ENCODE measurements at regions not wholly inside any gene's neighbourhood (a gene's known extent, or its start where the extent isn't known, plus 50 kb on each side); places are given as distances from the start of the nearest gene placed in this dataset.

DNA sequence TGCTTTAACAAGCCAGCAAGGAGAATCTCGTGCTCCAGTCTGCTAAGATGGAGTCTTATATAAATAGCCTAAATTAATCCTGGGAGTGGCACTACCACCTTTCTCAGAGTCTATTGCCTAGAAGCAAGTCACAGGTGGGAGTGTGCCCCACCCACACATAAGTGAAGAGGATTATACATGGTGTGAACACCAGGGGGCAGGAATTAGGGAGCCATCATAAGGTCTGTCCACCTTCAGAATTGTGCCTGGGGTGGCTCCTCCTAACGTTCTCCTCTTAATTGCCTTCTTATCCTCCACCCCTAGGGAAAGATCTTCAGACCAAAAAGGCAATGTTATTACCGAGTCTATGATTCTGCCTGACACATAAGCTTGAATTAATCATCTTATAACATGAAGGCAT lies 276.8 kb upstream of the SESN3 start:
- TF ChIP-seq GLIS3 (CRISPR knock-in tag; IDR thresholded peaks at IDR 0.05) (no peak), ZC3H10 (CRISPR knock-in tag; IDR thresholded peaks at IDR 0.05) (no peak)
- TF ChIP-seq, protein P1, sequence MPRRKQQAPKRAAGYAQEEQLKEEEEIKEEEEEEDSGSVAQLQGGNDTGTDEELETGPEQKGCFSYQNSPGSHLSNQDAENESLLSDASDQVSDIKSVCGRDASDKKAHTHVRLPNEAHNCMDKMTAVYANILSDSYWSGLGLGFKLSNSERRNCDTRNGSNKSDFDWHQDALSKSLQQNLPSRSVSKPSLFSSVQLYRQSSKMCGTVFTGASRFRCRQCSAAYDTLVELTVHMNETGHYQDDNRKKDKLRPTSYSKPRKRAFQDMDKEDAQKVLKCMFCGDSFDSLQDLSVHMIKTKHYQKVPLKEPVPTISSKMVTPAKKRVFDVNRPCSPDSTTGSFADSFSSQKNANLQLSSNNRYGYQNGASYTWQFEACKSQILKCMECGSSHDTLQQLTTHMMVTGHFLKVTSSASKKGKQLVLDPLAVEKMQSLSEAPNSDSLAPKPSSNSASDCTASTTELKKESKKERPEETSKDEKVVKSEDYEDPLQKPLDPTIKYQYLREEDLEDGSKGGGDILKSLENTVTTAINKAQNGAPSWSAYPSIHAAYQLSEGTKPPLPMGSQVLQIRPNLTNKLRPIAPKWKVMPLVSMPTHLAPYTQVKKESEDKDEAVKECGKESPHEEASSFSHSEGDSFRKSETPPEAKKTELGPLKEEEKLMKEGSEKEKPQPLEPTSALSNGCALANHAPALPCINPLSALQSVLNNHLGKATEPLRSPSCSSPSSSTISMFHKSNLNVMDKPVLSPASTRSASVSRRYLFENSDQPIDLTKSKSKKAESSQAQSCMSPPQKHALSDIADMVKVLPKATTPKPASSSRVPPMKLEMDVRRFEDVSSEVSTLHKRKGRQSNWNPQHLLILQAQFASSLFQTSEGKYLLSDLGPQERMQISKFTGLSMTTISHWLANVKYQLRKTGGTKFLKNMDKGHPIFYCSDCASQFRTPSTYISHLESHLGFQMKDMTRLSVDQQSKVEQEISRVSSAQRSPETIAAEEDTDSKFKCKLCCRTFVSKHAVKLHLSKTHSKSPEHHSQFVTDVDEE (CRISPR knock-in tag; IDR thresholded peaks at IDR 0.05): no peak
- ATAC-seq: no peak

DNA sequence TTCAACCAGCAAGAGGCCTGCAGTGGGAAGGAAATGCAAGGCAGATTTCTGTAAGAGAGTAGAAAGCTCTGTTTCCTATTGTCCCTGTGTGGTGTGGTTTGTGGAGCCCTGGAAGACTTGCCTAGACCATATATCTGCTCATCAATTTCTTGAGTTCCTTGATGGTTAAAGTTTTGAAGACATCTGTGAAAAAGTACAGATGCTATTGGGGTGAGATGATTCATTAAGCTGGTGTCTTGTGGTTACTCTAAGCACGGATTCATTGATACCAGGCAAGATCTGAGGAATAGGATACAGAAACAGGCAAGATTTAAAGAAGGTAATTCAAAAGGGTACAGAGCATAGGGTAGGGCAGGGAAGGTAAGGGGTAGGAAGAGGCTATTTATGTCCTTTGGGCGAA lies 275.8 kb upstream of the SESN3 start:
- ATAC-seq: no peak
- TF ChIP-seq, protein P1 (CRISPR knock-in tag; IDR thresholded peaks at IDR 0.05): no peak
- TF ChIP-seq, protein P2, sequence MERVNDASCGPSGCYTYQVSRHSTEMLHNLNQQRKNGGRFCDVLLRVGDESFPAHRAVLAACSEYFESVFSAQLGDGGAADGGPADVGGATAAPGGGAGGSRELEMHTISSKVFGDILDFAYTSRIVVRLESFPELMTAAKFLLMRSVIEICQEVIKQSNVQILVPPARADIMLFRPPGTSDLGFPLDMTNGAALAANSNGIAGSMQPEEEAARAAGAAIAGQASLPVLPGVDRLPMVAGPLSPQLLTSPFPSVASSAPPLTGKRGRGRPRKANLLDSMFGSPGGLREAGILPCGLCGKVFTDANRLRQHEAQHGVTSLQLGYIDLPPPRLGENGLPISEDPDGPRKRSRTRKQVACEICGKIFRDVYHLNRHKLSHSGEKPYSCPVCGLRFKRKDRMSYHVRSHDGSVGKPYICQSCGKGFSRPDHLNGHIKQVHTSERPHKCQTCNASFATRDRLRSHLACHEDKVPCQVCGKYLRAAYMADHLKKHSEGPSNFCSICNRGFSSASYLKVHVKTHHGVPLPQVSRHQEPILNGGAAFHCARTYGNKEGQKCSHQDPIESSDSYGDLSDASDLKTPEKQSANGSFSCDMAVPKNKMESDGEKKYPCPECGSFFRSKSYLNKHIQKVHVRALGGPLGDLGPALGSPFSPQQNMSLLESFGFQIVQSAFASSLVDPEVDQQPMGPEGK (CRISPR knock-in tag; IDR thresholded peaks at IDR 0.05; ENCODE audit: borderline replicate concordance): no peak
- TF ChIP-seq, protein P3, sequence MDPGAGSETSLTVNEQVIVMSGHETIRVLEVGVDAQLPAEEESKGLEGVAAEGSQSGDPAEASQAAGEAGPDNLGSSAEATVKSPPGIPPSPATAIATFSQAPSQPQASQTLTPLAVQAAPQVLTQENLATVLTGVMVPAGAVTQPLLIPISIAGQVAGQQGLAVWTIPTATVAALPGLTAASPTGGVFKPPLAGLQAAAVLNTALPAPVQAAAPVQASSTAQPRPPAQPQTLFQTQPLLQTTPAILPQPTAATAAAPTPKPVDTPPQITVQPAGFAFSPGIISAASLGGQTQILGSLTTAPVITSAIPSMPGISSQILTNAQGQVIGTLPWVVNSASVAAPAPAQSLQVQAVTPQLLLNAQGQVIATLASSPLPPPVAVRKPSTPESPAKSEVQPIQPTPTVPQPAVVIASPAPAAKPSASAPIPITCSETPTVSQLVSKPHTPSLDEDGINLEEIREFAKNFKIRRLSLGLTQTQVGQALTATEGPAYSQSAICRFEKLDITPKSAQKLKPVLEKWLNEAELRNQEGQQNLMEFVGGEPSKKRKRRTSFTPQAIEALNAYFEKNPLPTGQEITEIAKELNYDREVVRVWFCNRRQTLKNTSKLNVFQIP (CRISPR knock-in tag; IDR thresholded peaks at IDR 0.05; ENCODE audit: borderline replicate concordance, low read depth): no peak
- TF ChIP-seq ISL1 (CRISPR knock-in tag; IDR thresholded peaks at IDR 0.05) (no peak), TOX (CRISPR knock-in tag; IDR thresholded peaks at IDR 0.05; ENCODE audit: borderline replicate concordance) (no peak), ZNF70 (CRISPR knock-in tag; IDR thresholded peaks at IDR 0.05) (no peak), ZNF8 (CRISPR knock-in tag; IDR thresholded peaks at IDR 0.05) (no peak), ZC3H10 (CRISPR knock-in tag; IDR thresholded peaks at IDR 0.05) (no peak), ZNF565 (CRISPR knock-in tag; conservative IDR thresholded peaks at IDR 0.05; ENCODE audit: low read depth) (no peak), OSR1 (CRISPR knock-in tag; IDR thresholded peaks at IDR 0.05) (no peak), ARNTL (CRISPR knock-in tag; IDR thresholded peaks at IDR 0.05; ENCODE audit: borderline replicate concordance, low read depth) (no peak), ZFP3 (CRISPR knock-in tag; IDR thresholded peaks at IDR 0.05) (no peak), TCF4 (CRISPR knock-in tag; IDR thresholded peaks at IDR 0.05; ENCODE audit: borderline replicate concordance) (no peak), BACH2 (CRISPR knock-in tag; IDR thresholded peaks at IDR 0.05; ENCODE audit: borderline replicate concordance) (no peak), RARB (CRISPR knock-in tag; IDR thresholded peaks at IDR 0.05) (no peak), ZFP30 (CRISPR knock-in tag; IDR thresholded peaks at IDR 0.05) (no peak), ESRRG (CRISPR knock-in tag; IDR thresholded peaks at IDR 0.05) (no peak)
- TF ChIP-seq, protein P4, sequence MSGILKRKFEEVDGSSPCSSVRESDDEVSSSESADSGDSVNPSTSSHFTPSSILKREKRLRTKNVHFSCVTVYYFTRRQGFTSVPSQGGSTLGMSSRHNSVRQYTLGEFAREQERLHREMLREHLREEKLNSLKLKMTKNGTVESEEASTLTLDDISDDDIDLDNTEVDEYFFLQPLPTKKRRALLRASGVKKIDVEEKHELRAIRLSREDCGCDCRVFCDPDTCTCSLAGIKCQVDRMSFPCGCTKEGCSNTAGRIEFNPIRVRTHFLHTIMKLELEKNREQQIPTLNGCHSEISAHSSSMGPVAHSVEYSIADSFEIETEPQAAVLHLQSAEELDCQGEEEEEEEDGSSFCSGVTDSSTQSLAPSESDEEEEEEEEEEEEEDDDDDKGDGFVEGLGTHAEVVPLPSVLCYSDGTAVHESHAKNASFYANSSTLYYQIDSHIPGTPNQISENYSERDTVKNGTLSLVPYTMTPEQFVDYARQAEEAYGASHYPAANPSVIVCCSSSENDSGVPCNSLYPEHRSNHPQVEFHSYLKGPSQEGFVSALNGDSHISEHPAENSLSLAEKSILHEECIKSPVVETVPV (CRISPR knock-in tag; IDR thresholded peaks at IDR 0.05): no peak
- TF ChIP-seq, protein P5, sequence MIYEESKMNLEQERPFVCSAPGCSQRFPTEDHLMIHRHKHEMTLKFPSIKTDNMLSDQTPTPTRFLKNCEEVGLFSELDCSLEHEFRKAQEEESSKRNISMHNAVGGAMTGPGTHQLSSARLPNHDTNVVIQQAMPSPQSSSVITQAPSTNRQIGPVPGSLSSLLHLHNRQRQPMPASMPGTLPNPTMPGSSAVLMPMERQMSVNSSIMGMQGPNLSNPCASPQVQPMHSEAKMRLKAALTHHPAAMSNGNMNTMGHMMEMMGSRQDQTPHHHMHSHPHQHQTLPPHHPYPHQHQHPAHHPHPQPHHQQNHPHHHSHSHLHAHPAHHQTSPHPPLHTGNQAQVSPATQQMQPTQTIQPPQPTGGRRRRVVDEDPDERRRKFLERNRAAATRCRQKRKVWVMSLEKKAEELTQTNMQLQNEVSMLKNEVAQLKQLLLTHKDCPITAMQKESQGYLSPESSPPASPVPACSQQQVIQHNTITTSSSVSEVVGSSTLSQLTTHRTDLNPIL (CRISPR knock-in tag; IDR thresholded peaks at IDR 0.05; ENCODE audit: low read depth): no peak

All from SK-N-SH treated with all-trans-retinoic acid at 6 μM for 48 hours (cell line).